C4-2B (cell line): ENCODE measurements at regions not wholly inside any gene's neighbourhood (a gene's known extent, or its start where the extent isn't known, plus 50 kb on each side); places are given as distances from the start of the nearest gene placed in this dataset.

Experiments
- H3K27ac ChIP-seq: fragments of 450-650 bp; 2 replicates; pipeline ENCODE4 v1.5.1; 2017
- CTCF ChIP-seq: fragments of 450-650 bp; conservative IDR thresholded peaks from 2 replicates; pipeline ENCODE4 v1.5.1; 2017; ENCODE audit warnings: mild to moderate bottlenecking
- ZFX ChIP-seq: fragments of 450-650 bp; IDR thresholded peaks from 2 replicates; pipeline ENCODE4 v1.6.1; 2017

GRCh38 chr18:26702086-26702485 is 153.7 kb upstream of the KCTD1 start:
- H3K27ac ChIP-seq: no peak overlapping the region
- no peak for TF ChIP-seq ZFX
- no peak for TF ChIP-seq CTCF

GRCh38 chr18:26700728-26701127 is 152.4 kb upstream of the KCTD1 start:
- no peak overlapping the region for H3K27ac ChIP-seq

GRCh38 chr18:26700201-26700600 is 151.8 kb upstream of the KCTD1 start:
- H3K27ac ChIP-seq: no peak overlapping the region
- no peak for TF ChIP-seq ZFX
- no peak for TF ChIP-seq CTCF

More at GRCh38 chr18:26700728-26701127, 152.4 kb upstream of the KCTD1 start:
- TF ChIP-seq CTCF (no peak), ZFX (no peak)

- TF ChIP-seq ZFX (no peak), CTCF (no peak)
- no peak overlapping the region; the same call in 1 of the 2 replicates for H3K27ac ChIP-seq
Measured at GRCh38 chr18:26697186-26697884, 149.0 kb upstream of the KCTD1 start.

GRCh38 chr18:26696786-26697185 is 148.4 kb upstream of the KCTD1 start:
- no peak overlapping the region; the same call in 1 of the 2 replicates for H3K27ac ChIP-seq
- TF ChIP-seq ZFX (no peak), CTCF (no peak)

- TF ChIP-seq CTCF (no peak), ZFX (no peak)
- H3K27ac ChIP-seq: no peak overlapping the region
Measured at GRCh38 chr18:26696308-26696707, 148.0 kb upstream of the KCTD1 start.

- peak overlapping the region; percentile 43; the same call in 1 of the 2 replicates for H3K27ac ChIP-seq
- TF ChIP-seq ZFX (no peak), CTCF (no peak)
Measured at GRCh38 chr18:26689226-26689879, 141.0 kb upstream of the KCTD1 start.
